ENCODE measurements at regions not wholly inside any gene's neighbourhood (a gene's known extent, or its start where the extent isn't known, plus 50 kb on each side); places are given as distances from the start of the nearest gene placed in this dataset.
"Not testable (repeated sequence)": the region's sequence is repeated elsewhere in the genome, so short reads cannot be mapped to it uniquely, and the experiment has no call there.

- Histone ChIP-seq H3K27me3 (ENCODE audit: control insufficient read depth, insufficient read depth, low read length) (no peaks in the 10 kb centered on the region), H3K9me3 (ENCODE audit: control insufficient read depth, insufficient read depth, low read length) (no peaks in the 10 kb centered on the region; the same call in 1 of the 2 replicates), H3K4me3 (ENCODE audit: low read length) (no peak overlapping the region), H3K36me3 (ENCODE audit: control insufficient read depth, insufficient read depth, low read length) (no peaks in the 10 kb centered on the region), H3K4me1 (ENCODE audit: control insufficient read depth, insufficient read depth, low read length) (no peaks in the 10 kb centered on the region), H3K27ac (ENCODE audit: low read length) (no peak overlapping the region)
- no CpG with 5 or more reads among the region's 3 CpGs for WGBS (ENCODE audit: insufficient coverage, insufficient read length)
- DNase-seq (ENCODE audit: low read depth, low spot score), result no peak
These were observed 168.6 kb upstream of the CDH4 start for GRCh38 chr20:61083431-61083830.

GRCh38 chr20:61086031-61086430, 166.0 kb upstream of the CDH4 start:
- DNase-seq (ENCODE audit: low read depth, low spot score), result no peak
- H3K36me3 ChIP-seq (ENCODE audit: control insufficient read depth, insufficient read depth, low read length), result no peaks in the 10 kb centered on the region
- H3K4me3 ChIP-seq (ENCODE audit: low read length), result no peak overlapping the region
- no peak overlapping the region for H3K27ac ChIP-seq (ENCODE audit: low read length)
- WGBS (ENCODE audit: insufficient coverage, insufficient read length), result no CpG with 5 or more reads among the region's 1 CpG
- H3K27me3 ChIP-seq (ENCODE audit: control insufficient read depth, insufficient read depth, low read length), result no peaks in the 10 kb centered on the region
- no peaks in the 10 kb centered on the region; the same call in 1 of the 2 replicates for H3K9me3 ChIP-seq (ENCODE audit: control insufficient read depth, insufficient read depth, low read length)
- H3K4me1 ChIP-seq (ENCODE audit: control insufficient read depth, insufficient read depth, low read length), result no peaks in the 10 kb centered on the region

- Histone ChIP-seq H3K4me1 (ENCODE audit: control insufficient read depth, insufficient read depth, low read length) (no peaks in the 10 kb centered on the region), H3K9me3 (ENCODE audit: control insufficient read depth, insufficient read depth, low read length) (no peaks in the 10 kb centered on the region), H3K27ac (ENCODE audit: low read length) (no peak overlapping the region), H3K4me3 (ENCODE audit: low read length) (no peak overlapping the region), H3K36me3 (ENCODE audit: control insufficient read depth, insufficient read depth, low read length) (no peaks in the 10 kb centered on the region), H3K27me3 (ENCODE audit: control insufficient read depth, insufficient read depth, low read length) (no peaks in the 10 kb centered on the region)
- no peak for DNase-seq (ENCODE audit: low read depth, low spot score)
- WGBS (ENCODE audit: insufficient coverage, insufficient read length), result no CpG with 5 or more reads among the region's 7 CpGs
These were observed 161.5 kb upstream of the CDH4 start for GRCh38 chr20:61090541-61090940.

- DNase-seq (ENCODE audit: low read depth, low spot score), result no peak
- Histone ChIP-seq H3K4me3 (ENCODE audit: low read length) (no peak overlapping the region), H3K36me3 (ENCODE audit: control insufficient read depth, insufficient read depth, low read length) (no peaks in the 10 kb centered on the region), H3K27me3 (ENCODE audit: control insufficient read depth, insufficient read depth, low read length) (no peaks in the 10 kb centered on the region), H3K27ac (ENCODE audit: low read length) (no peak overlapping the region), H3K4me1 (ENCODE audit: control insufficient read depth, insufficient read depth, low read length) (no peaks in the 10 kb centered on the region), H3K9me3 (ENCODE audit: control insufficient read depth, insufficient read depth, low read length) (no peaks in the 10 kb centered on the region)
- no CpG with 5 or more reads among the region's 9 CpGs for WGBS (ENCODE audit: insufficient coverage, insufficient read length)
These were observed 159.8 kb upstream of the CDH4 start for GRCh38 chr20:61092251-61092650.

- Histone ChIP-seq H3K9me3 (ENCODE audit: control insufficient read depth, insufficient read depth, low read length) (no peaks in the 10 kb centered on the region), H3K27me3 (ENCODE audit: control insufficient read depth, insufficient read depth, low read length) (no peaks in the 10 kb centered on the region), H3K27ac (ENCODE audit: low read length) (no peak overlapping the region), H3K4me1 (ENCODE audit: control insufficient read depth, insufficient read depth, low read length) (no peaks in the 10 kb centered on the region), H3K4me3 (ENCODE audit: low read length) (no peak overlapping the region), H3K36me3 (ENCODE audit: control insufficient read depth, insufficient read depth, low read length) (no peaks in the 10 kb centered on the region)
- no peak for DNase-seq (ENCODE audit: low read depth, low spot score)
- no CpG with 5 or more reads among the region's 1 CpG for WGBS (ENCODE audit: insufficient coverage, insufficient read length)
These were observed 157.5 kb upstream of the CDH4 start for GRCh38 chr20:61094581-61094980.

- H3K4me3 ChIP-seq (ENCODE audit: low read length), result no peak overlapping the region
- H3K9me3 ChIP-seq (ENCODE audit: control insufficient read depth, insufficient read depth, low read length), result no peaks in the 10 kb centered on the region
- no peaks in the 10 kb centered on the region for H3K4me1 ChIP-seq (ENCODE audit: control insufficient read depth, insufficient read depth, low read length)
- no peak overlapping the region for H3K27ac ChIP-seq (ENCODE audit: low read length)
- WGBS (ENCODE audit: insufficient coverage, insufficient read length), result no CpG with 5 or more reads among the region's 2 CpGs
- no peaks in the 10 kb centered on the region for H3K27me3 ChIP-seq (ENCODE audit: control insufficient read depth, insufficient read depth, low read length)
- no peak for DNase-seq (ENCODE audit: low read depth, low spot score)
- H3K36me3 ChIP-seq (ENCODE audit: control insufficient read depth, insufficient read depth, low read length), result no peaks in the 10 kb centered on the region
These were observed 155.6 kb upstream of the CDH4 start for GRCh38 chr20:61096463-61096862.

GRCh38 chr20:61099806-61100205, 152.3 kb upstream of the CDH4 start:
- H3K4me3 ChIP-seq (ENCODE audit: low read length), result no peak overlapping the region
- WGBS (ENCODE audit: insufficient coverage, insufficient read length), result no CpG with 5 or more reads among the region's 12 CpGs
- no peak overlapping the region for H3K27ac ChIP-seq (ENCODE audit: low read length)
- H3K36me3 ChIP-seq (ENCODE audit: control insufficient read depth, insufficient read depth, low read length), result no peaks in the 10 kb centered on the region
- no peaks in the 10 kb centered on the region for H3K4me1 ChIP-seq (ENCODE audit: control insufficient read depth, insufficient read depth, low read length)
- no peak for DNase-seq (ENCODE audit: low read depth, low spot score)
- no peaks in the 10 kb centered on the region for H3K9me3 ChIP-seq (ENCODE audit: control insufficient read depth, insufficient read depth, low read length)
- no peaks in the 10 kb centered on the region; the same call in 1 of the 2 replicates for H3K27me3 ChIP-seq (ENCODE audit: control insufficient read depth, insufficient read depth, low read length)

- Histone ChIP-seq H3K27me3 (ENCODE audit: control insufficient read depth, insufficient read depth, low read length) (no peaks in the 10 kb centered on the region; the same call in 1 of the 2 replicates), H3K4me3 (ENCODE audit: low read length) (no peak overlapping the region), H3K4me1 (ENCODE audit: control insufficient read depth, insufficient read depth, low read length) (no peaks in the 10 kb centered on the region), H3K9me3 (ENCODE audit: control insufficient read depth, insufficient read depth, low read length) (no peaks in the 10 kb centered on the region), H3K27ac (ENCODE audit: low read length) (no peak overlapping the region), H3K36me3 (ENCODE audit: control insufficient read depth, insufficient read depth, low read length) (no peaks in the 10 kb centered on the region)
- WGBS (ENCODE audit: insufficient coverage, insufficient read length), result no CpG with 5 or more reads among the region's 7 CpGs
- DNase-seq (ENCODE audit: low read depth, low spot score), result no peak
These were observed 151.6 kb upstream of the CDH4 start for GRCh38 chr20:61100489-61100888.

- not testable (repeated sequence) for H3K4me3 ChIP-seq (ENCODE audit: low read length); H3K27ac ChIP-seq (ENCODE audit: low read length); H3K9me3 ChIP-seq (ENCODE audit: control insufficient read depth, insufficient read depth, low read length); H3K27me3 ChIP-seq (ENCODE audit: control insufficient read depth, insufficient read depth, low read length); DNase-seq (ENCODE audit: low read depth, low spot score); H3K4me1 ChIP-seq (ENCODE audit: control insufficient read depth, insufficient read depth, low read length); H3K36me3 ChIP-seq (ENCODE audit: control insufficient read depth, insufficient read depth, low read length)
- WGBS (ENCODE audit: insufficient coverage, insufficient read length), result no CpG with 5 or more reads among the region's 8 CpGs
These were observed 150.7 kb upstream of the CDH4 start for GRCh38 chr20:61101321-61101720.

GRCh38 chr20:61104232-61104631, 147.8 kb upstream of the CDH4 start:
- peaks cover 2% of the 10 kb centered on the region; the same call in 1 of the 2 replicates for H3K27me3 ChIP-seq (ENCODE audit: control insufficient read depth, insufficient read depth, low read length)
- H3K4me3 ChIP-seq (ENCODE audit: low read length), result no peak overlapping the region
- no CpG with 5 or more reads among the region's 5 CpGs for whole genome bisulfite sequencing (ENCODE audit: insufficient coverage, insufficient read length)
- no peaks in the 10 kb centered on the region for H3K4me1 ChIP-seq (ENCODE audit: control insufficient read depth, insufficient read depth, low read length)
- H3K27ac ChIP-seq (ENCODE audit: low read length), result no peak overlapping the region
- no peaks in the 10 kb centered on the region for H3K9me3 ChIP-seq (ENCODE audit: control insufficient read depth, insufficient read depth, low read length)
- DNase-seq (ENCODE audit: low read depth, low spot score), result no peak
- no peaks in the 10 kb centered on the region for H3K36me3 ChIP-seq (ENCODE audit: control insufficient read depth, insufficient read depth, low read length)

- Histone ChIP-seq H3K4me3 (ENCODE audit: low read length) (no peak overlapping the region), H3K4me1 (ENCODE audit: control insufficient read depth, insufficient read depth, low read length) (no peaks in the 10 kb centered on the region), H3K9me3 (ENCODE audit: control insufficient read depth, insufficient read depth, low read length) (no peaks in the 10 kb centered on the region), H3K27ac (ENCODE audit: low read length) (no peak overlapping the region), H3K36me3 (ENCODE audit: control insufficient read depth, insufficient read depth, low read length) (no peaks in the 10 kb centered on the region), H3K27me3 (ENCODE audit: control insufficient read depth, insufficient read depth, low read length) (peaks cover 2% of the 10 kb centered on the region; the same call in 1 of the 2 replicates)
- DNase-seq (ENCODE audit: low read depth, low spot score), result no peak
- WGBS (ENCODE audit: insufficient coverage, insufficient read length), result no CpG with 5 or more reads among the region's 4 CpGs
These were observed 146.7 kb upstream of the CDH4 start for GRCh38 chr20:61105395-61105794.
